ENCODE measurements at regions not wholly inside any gene's neighbourhood (a gene's known extent, or its start where the extent isn't known, plus 50 kb on each side); places are given as distances from the start of the nearest gene placed in this dataset.

DNA sequence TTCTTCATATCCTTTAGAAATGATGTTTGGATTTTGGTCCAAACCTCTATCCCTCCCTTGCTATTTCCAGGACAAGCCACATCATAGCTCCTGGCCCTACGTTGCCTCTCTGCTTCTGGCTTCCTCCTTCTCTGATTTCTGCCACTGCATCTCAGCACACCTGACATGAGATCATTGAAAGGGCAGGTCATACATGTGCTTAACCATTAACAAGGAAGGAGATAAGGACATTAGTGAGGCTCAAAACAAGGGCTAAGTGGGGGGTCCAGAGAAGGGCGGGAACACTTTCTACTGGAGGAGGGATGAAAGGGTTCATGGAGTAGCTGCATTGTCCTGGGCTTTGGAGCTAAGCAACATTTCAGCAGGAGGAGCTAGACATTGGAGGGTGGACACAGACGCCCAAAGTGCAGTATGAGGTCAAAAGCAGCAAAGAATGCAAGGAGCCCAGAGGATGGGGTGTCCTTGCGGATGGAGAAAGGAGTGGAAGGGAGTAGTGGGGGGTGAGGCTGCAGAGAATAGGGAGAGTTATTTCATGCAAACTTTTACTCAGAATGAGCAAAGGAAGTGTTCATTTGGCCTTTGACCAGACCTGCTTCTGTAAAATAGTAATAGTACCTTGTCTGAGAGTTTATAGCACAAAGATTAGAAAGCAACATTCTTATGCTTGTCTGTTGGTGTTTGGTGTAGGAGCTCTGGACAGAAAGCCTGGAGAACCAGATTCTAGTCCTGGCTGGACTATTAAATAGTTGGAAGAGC is 102.4 kb upstream of the CREB5 start:
- 73% methylated on average over 4 of the region's 4 CpGs; no CpG with 5 or more reads in 1 of the 2 experiments for WGBS, 2 experiments (ENCODE audit: extremely low coverage in 1 of 2, insufficient coverage in 1 of 2, insufficient read length in 1 of 2, insufficient replicate concordance in 2 of 2, low coverage in 1 of 2, low lambda C conversion rate in 2 of 2, missing lambda C conversion rate in 1 of 2)
- Histone ChIP-seq H3K27me3 (replicated peaks in 1 of 4; ENCODE audit: control insufficient read depth in 3 of 4, extremely low read depth in 1 of 4, insufficient read depth in 3 of 4, low read length in 3 of 4) (0 out of 7 replicates have a peak, but pooled peaks cover 0 to 2% (median 0%) of the 10 kb centered on the region in 4 experiments), H3K23me2 (ENCODE audit: low read depth, low read length) (no peaks in the 10 kb centered on the region), H2BK120ac (replicated peaks; ENCODE audit: low read depth, low read length) (no peak overlapping the region), H3K4me2 (ENCODE audit: insufficient read depth in 1 of 2, low read depth in 2 of 2, low read length in 2 of 2) (no peak overlapping the region), H3K4me3 (ENCODE audit: extremely low read depth in 1 of 4, insufficient read depth in 2 of 4, low read depth in 3 of 4, low read length in 4 of 4) (no peak overlapping the region), H3K4ac (replicated peaks; ENCODE audit: insufficient read length, low read depth, low read length) (no peak overlapping the region), H3K27ac (ENCODE audit: low read depth, low read length) (no peak overlapping the region), H4K8ac (ENCODE audit: extremely low read depth, insufficient read depth, low read length) (no peak overlapping the region), H3K4me1 (replicated peaks in 1 of 4; ENCODE audit: control insufficient read depth in 3 of 4, insufficient read depth in 4 of 4, low read length in 3 of 4) (peaks cover 0 to 12% (median 3%) of the 10 kb centered on the region in 4 experiments; a peak in 6 of 7 replicates), H3K23ac (ENCODE audit: insufficient read length) (no peak overlapping the region), H3K18ac (ENCODE audit: extremely low read depth, low read length) (no peak overlapping the region), H2BK5ac (ENCODE audit: low read depth, low read length) (no peak overlapping the region), H3K14ac (ENCODE audit: insufficient read length) (no peak overlapping the region), H3K9ac (replicated peaks in 1 of 4; ENCODE audit: extremely low read depth in 1 of 4, low read depth in 3 of 4, low read length in 3 of 4) (no peak overlapping the region), H3K79me1 (ENCODE audit: low read depth, low read length) (no peaks in the 10 kb centered on the region), H2BK15ac (ENCODE audit: low read length) (no peak overlapping the region), H4K5ac (ENCODE audit: insufficient read length, low read depth, low read length) (no peak overlapping the region), H2BK12ac (ENCODE audit: low read depth, low read length) (no peak overlapping the region), H3K9me3 (ENCODE audit: insufficient read depth in 2 of 2, low read depth in 1 of 2, low read length in 1 of 2) (no peaks in the 10 kb centered on the region), H2AFZ (ENCODE audit: low read length) (no peak overlapping the region), H3K56ac (replicated peaks; ENCODE audit: insufficient read length, low read depth, low read length) (no peak overlapping the region), H4K20me1 (replicated peaks in 1 of 2; ENCODE audit: control insufficient read depth in 1 of 2, insufficient read depth in 2 of 2, low read length in 2 of 2) (no peaks in the 10 kb centered on the region), H2BK20ac (ENCODE audit: low read length) (no peak overlapping the region), H3K36me3 (ENCODE audit: control insufficient read depth in 2 of 4, insufficient read depth in 4 of 4, low read length in 3 of 4) (no peaks in the 10 kb centered on the region), H3K79me2 (ENCODE audit: control insufficient read depth in 1 of 2, insufficient read depth in 2 of 2, low read length in 2 of 2) (no peaks in the 10 kb centered on the region), H2AK5ac (ENCODE audit: low read depth, low read length) (no peak overlapping the region), H4K91ac (replicated peaks; ENCODE audit: insufficient read length, low read length) (no peak overlapping the region)
- no peak for FAIRE-seq
- TF ChIP-seq ZNF274 (IDR thresholded peaks at IDR 0.05; ENCODE audit: borderline replicate concordance, extremely low read depth, low read length) (no peak), RAD21 (IDR thresholded peaks at IDR 0.05 in 1 of 2, conservative IDR thresholded peaks at IDR 0.05 in 1 of 2; ENCODE audit: low read depth in 2 of 2, low read length in 2 of 2) (no peak), SP1 (IDR thresholded peaks at IDR 0.05; ENCODE audit: low read depth, low read length) (no peak), POLR2AphosphoS5 (IDR thresholded peaks at IDR 0.05; ENCODE audit: low read depth, low read length) (no peak), PHF8 (conservative IDR thresholded peaks at IDR 0.05; ENCODE audit: low read depth, low read length) (no peak)
- TF ChIP-seq, protein P1, sequence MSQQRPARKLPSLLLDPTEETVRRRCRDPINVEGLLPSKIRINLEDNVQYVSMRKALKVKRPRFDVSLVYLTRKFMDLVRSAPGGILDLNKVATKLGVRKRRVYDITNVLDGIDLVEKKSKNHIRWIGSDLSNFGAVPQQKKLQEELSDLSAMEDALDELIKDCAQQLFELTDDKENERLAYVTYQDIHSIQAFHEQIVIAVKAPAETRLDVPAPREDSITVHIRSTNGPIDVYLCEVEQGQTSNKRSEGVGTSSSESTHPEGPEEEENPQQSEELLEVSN (IDR thresholded peaks at IDR 0.05), result peak; percentile 48; the same call in 1 of the 2 replicates
- no peak for DNase-seq (ENCODE audit: low read depth in 1 of 2, low spot score in 2 of 2)
- POLR2A ChIA-PET (ENCODE audit: partially characterized antibody), result no interaction called here
- CTCF ChIA-PET (ENCODE audit: partially characterized antibody), result interaction anchor here (1.0 to 1.5 kb wide), 4 partner anchors 11 to 53 kb away, joined by 3 to 6 read pairs (median 4); no protein-coding TSS in a partner anchor

All from H1 (cell line).